ENCODE measurements at regions not wholly inside any gene's neighbourhood (a gene's known extent, or its start where the extent isn't known, plus 50 kb on each side); places are given as distances from the start of the nearest gene placed in this dataset.

- H3K9me3 ChIP-seq (ENCODE audit: severe bottlenecking), result no peaks in the 10 kb centered on the region
- no peak overlapping the region for H3K4me3 ChIP-seq (ENCODE audit: severe bottlenecking)
- no peaks in the 10 kb centered on the region for H3K4me1 ChIP-seq (ENCODE audit: insufficient read depth, poor library complexity, severe bottlenecking)
- ATAC-seq (ENCODE audit: low read depth), result no peak
- H3K27ac ChIP-seq (ENCODE audit: poor library complexity, severe bottlenecking), result no peak overlapping the region
- H3K36me3 ChIP-seq (ENCODE audit: low read depth), result no peaks in the 10 kb centered on the region
- H3K27me3 ChIP-seq (ENCODE audit: insufficient read depth, poor library complexity, severe bottlenecking), result peaks cover 48% of the 10 kb centered on the region
- TF ChIP-seq CTCF (IDR thresholded peaks at IDR 0.05; ENCODE audit: poor library complexity, severe bottlenecking), result no peak
- peak; percentile 69 for DNase-seq (ENCODE audit: low spot score)
These were observed 203.9 kb upstream of the C14orf180 start for GRCh38 chr14:104375551-104376201.

GRCh38 chr14:104376202-104377140, 203.1 kb upstream of the C14orf180 start:
- ATAC-seq (ENCODE audit: low read depth), result no peak
- Histone ChIP-seq H3K36me3 (ENCODE audit: low read depth) (no peaks in the 10 kb centered on the region), H3K4me1 (ENCODE audit: insufficient read depth, poor library complexity, severe bottlenecking) (no peaks in the 10 kb centered on the region), H3K27me3 (ENCODE audit: insufficient read depth, poor library complexity, severe bottlenecking) (peaks cover 51% of the 10 kb centered on the region), H3K27ac (ENCODE audit: poor library complexity, severe bottlenecking) (no peak overlapping the region), H3K9me3 (ENCODE audit: severe bottlenecking) (no peaks in the 10 kb centered on the region), H3K4me3 (ENCODE audit: severe bottlenecking) (no peak overlapping the region)
- no peak for DNase-seq (ENCODE audit: low spot score)
- TF ChIP-seq CTCF (IDR thresholded peaks at IDR 0.05; ENCODE audit: poor library complexity, severe bottlenecking), result no peak

GRCh38 chr14:104377256-104377655, 202.3 kb upstream of the C14orf180 start:
- Histone ChIP-seq H3K27me3 (ENCODE audit: insufficient read depth, poor library complexity, severe bottlenecking) (peaks cover 58% of the 10 kb centered on the region), H3K36me3 (ENCODE audit: low read depth) (no peaks in the 10 kb centered on the region), H3K4me1 (ENCODE audit: insufficient read depth, poor library complexity, severe bottlenecking) (no peaks in the 10 kb centered on the region), H3K4me3 (ENCODE audit: severe bottlenecking) (no peak overlapping the region), H3K27ac (ENCODE audit: poor library complexity, severe bottlenecking) (no peak overlapping the region), H3K9me3 (ENCODE audit: severe bottlenecking) (no peaks in the 10 kb centered on the region)
- DNase-seq (ENCODE audit: low spot score), result no peak
- TF ChIP-seq CTCF (IDR thresholded peaks at IDR 0.05; ENCODE audit: poor library complexity, severe bottlenecking), result no peak
- ATAC-seq (ENCODE audit: low read depth), result no peak

- ATAC-seq (ENCODE audit: low read depth), result no peak
- Histone ChIP-seq H3K4me3 (ENCODE audit: severe bottlenecking) (no peak overlapping the region), H3K27me3 (ENCODE audit: insufficient read depth, poor library complexity, severe bottlenecking) (peaks cover 60% of the 10 kb centered on the region), H3K4me1 (ENCODE audit: insufficient read depth, poor library complexity, severe bottlenecking) (no peaks in the 10 kb centered on the region), H3K9me3 (ENCODE audit: severe bottlenecking) (no peaks in the 10 kb centered on the region), H3K36me3 (ENCODE audit: low read depth) (no peaks in the 10 kb centered on the region), H3K27ac (ENCODE audit: poor library complexity, severe bottlenecking) (no peak overlapping the region)
- no peak for DNase-seq (ENCODE audit: low spot score)
- no peak for TF ChIP-seq CTCF (IDR thresholded peaks at IDR 0.05; ENCODE audit: poor library complexity, severe bottlenecking)
These were observed 200.9 kb upstream of the C14orf180 start for GRCh38 chr14:104378698-104379113.
